HS-27A (cell line): ENCODE measurements at regions not wholly inside any gene's neighbourhood (a gene's known extent, or its start where the extent isn't known, plus 50 kb on each side); places are given as distances from the start of the nearest gene placed in this dataset.
"Not testable (repeated sequence)": the region's sequence is repeated elsewhere in the genome, so short reads cannot be mapped to it uniquely, and the experiment has no call there.

Experiments used
- DNase-seq: peaks from one replicate; pipeline ENCODE4 v3.0.0-alpha.2; 2012; ENCODE audit warnings: low read depth, missing footprints

GRCh38 chr18:25560369-25560768, 208.4 kb upstream of the ZNF521 start:
- DNase-seq: no peak

DNA sequence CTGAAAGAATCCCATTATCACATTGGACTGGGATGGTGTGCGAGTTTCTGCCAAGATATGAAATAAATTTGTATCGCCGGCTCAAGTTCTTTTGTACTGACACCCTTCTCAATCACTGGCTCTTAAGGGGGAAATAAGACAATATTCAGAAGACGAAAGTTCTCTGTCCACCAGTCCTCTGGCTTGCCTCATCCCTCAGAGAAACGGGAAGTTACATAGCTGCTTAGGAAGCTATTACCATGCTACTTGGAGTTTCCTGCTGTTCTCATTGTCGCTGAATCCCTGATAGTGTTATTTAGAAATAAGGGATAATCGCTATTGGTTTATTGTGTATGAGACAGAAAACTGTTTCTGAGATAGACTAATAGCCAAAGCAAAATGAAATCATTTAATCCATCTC, 205.0 kb upstream of the ZNF521 start:
- DNase-seq: no peak

GRCh38 chr18:25553631-25554263, 201.8 kb upstream of the ZNF521 start:
- no peak for DNase-seq

DNA sequence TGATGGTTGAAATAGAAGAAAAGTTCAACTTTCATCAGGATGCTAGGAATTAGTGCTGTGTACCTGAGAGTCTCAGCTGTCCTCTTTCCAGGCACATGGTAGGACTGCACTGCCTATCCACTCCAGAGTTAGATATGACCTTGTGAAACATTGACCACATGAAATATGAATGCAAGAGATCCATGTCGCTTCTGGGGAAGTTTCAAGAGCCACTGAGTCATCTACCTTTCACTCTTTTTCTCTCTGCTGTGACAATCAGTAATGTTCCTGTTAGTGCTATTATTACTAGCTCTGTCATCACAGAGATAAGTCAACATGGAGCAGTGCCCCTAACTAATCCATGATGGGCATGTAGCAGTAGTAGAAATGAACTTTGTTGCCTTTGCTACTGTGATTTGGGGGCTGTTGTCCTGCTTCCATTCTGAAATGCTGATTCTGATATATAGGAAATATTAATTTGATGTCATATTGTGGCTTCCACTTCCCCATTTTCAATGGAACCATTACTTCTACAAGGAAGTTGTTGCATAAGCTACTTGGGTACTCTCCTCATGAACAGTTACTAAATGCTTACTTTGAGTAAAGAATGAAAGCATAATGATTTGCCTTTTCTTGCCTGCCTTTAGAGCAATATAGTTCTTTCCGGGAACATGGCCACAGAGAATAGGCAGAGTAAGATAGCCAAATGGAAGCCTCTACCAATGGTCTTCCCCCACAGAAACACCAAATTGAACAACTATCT, 192.8 kb upstream of the ZNF521 start:
- no peak for DNase-seq

DNA sequence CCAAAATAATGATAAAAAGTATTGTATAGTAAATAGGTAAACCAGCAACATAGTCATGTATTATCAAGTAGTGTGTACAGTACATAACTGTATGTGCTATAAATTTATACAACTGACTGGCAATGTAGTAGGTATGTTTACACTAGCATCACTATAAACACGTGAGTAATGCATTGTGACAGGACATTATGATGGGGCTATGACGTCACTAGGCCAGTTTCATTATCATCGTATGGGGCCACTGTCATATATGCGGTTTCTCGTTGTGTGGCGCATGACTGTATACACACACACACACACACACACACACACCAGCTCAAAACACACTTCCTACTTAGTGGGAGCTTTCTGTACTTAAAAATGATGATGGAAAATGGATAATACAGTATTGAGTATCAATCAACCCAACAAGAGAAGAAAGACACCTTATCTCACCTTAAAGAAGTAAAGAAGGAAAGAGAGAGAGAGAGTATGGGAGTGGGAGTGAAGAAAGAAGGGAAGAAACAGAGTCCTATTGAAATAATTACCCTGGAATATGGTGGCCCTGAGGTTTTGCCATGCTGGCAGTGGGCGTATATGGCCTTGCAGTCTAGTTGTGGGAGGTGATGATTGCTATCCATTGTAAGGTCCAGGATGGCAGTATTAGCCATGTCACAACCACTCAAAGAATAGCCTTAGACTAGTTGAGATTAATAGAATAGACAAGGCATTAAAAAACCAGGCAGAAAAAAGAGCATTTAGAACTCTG, 186.4 kb upstream of the ZNF521 start:
- DNase-seq: no peak

- no peak for DNase-seq
Observed at GRCh38 chr18:25535495-25535894, 183.5 kb upstream of the ZNF521 start.

GRCh38 chr18:25534401-25534800, 182.4 kb upstream of the ZNF521 start:
- no peak for DNase-seq

- DNase-seq: no peak
Observed at GRCh38 chr18:25533218-25533617, 181.3 kb upstream of the ZNF521 start.

DNA sequence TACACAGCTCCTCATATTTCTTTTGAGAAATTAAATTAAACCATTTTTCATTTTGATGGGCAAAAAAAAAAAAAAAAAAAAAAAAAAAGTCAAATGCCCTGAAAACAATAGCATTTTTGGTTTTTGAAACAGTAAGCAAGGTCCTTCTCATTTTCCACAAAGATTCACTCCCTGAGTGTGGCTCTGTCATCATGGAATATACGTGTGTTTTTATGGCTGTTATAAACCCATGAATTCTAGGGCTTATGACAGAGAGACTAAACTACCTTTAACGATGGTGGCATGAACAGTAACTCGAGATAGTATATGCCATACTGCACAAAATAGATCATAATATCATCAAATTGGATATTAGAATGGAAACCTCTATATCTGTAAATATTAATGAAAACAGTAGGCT, 179.2 kb upstream of the ZNF521 start:
- no peak for DNase-seq

DNA sequence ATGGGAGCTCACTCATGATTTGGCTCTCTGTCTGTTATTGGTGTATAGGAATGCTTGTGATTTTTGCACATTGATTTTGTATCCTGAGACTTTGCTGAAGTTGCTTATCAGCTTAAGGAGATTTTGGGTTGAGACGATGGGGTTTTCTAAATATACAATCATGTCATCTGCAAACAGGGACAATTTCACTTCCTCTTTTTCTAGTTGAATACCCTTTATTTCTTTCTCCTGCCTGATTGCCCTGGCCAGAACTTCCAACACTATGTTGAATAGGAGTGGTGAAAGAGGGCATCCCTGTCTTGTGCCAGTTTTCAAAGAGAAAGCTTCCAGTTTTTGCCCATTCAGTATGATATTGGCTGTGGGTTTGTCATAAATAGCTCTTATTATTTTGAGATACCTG, 173.8 kb upstream of the ZNF521 start:
- not testable (repeated sequence) for DNase-seq

GRCh38 chr18:25518716-25519053, 166.7 kb upstream of the ZNF521 start:
- DNase-seq: no peak

DNA sequence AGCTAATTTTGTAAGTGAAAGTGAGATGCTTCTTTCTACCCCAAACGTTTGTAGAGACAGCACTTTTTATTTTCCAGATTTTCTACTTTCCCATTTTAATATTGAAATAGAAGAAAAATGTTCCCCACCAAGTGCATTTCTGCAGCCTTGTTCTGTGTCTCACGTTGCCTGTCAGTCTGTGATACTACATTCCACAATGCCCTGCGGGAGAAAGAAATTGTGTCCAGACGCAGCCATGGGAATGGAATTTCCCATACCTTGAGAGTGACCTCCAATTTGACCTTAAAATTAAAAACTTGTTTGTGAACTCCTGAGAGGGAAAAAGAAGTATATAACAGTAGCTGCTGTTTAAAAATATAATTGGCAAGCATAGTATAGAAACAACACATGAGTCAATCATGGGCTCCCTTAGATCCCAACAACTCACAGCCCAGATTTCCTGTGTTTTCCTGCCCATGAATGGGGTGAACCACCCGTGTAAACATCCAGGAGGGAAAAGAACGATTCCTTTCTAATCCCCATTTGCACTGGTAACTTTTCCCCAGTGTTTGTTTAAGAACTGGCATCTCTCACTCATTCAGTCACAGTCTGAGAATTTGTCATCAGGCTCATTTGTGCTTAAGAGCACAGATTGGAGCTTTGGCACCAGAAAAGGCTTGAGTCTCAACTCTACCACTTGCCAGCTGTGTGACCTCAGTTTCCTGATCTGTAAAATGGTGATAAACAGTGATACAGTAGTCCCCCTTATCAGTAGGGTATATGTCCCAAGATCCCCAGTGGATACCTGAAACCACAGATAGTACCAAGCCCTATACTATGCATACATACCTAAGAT, 166.1 kb upstream of the ZNF521 start:
- no peak for DNase-seq

DNA sequence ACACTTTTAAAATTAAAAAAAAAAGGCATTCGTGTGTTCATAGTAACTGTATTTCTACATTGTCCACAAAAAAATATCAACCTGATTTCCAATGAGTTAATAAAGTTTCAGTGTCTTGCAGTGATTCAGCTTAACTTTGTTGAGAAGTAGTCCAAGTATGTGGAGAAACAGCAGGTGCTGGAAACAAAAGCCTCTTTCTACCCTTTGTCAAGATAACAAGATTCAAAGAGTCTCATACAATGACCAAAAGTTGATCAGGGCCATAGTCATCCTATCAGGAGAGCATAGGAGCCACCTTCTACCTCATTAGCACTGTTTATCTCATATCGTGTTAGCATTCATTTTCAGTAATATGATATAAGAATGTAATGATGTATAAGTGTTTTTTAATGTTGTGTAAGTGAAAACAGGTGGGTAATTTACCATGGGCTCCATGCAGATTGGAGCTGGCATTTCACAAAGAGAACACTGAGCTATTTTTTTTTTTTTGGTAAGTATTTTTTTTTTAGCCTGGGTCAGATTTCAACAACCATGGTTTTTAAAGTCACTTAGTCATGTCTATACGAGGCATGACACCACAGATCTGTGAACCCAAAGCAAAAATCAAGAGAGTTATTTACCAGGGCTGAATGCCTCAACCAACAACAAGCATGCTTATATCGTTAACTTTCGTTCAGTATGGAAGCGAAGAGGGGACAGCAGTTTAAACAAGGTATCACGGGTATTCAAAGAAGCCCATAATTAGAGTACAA, 165.0 kb upstream of the ZNF521 start:
- DNase-seq: no peak

- no peak for DNase-seq
Observed at GRCh38 chr18:25516121-25516520, 164.2 kb upstream of the ZNF521 start.

- no peak for DNase-seq
Observed at GRCh38 chr18:25510096-25510495, 158.1 kb upstream of the ZNF521 start.

DNA sequence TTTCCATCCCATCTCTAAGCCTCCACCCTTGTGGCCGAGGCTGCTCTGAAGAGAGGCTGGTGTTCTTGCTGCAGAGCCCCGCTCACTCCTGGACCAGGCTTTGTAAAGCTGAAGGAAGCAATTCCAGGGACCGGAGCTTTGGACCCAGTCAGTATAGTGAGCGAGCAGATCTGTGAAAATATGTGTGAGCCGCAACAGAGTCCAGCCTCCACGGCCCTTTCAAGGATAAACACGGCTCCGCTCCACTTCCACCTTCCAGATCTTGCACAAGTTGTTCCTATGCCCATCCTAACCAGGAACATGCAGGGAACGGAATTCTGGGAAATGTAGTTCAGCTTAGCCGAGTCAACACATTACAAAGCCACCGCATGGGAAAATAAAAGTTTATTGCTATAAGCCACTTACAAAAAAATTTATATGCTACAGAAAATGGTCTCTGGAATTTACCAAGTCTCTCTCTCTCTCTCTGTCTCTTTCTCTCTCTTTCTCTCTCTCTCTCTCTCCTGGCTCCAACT, 151.7 kb upstream of the ZNF521 start:
- DNase-seq: peak; percentile 11

- no peak for DNase-seq
Observed at GRCh38 chr18:25497151-25497794, 145.3 kb upstream of the ZNF521 start.

GRCh38 chr18:25496544-25496943, 144.6 kb upstream of the ZNF521 start:
- DNase-seq: no peak

- no peak for DNase-seq
Observed at GRCh38 chr18:25495606-25496005, 143.6 kb upstream of the ZNF521 start.

DNA sequence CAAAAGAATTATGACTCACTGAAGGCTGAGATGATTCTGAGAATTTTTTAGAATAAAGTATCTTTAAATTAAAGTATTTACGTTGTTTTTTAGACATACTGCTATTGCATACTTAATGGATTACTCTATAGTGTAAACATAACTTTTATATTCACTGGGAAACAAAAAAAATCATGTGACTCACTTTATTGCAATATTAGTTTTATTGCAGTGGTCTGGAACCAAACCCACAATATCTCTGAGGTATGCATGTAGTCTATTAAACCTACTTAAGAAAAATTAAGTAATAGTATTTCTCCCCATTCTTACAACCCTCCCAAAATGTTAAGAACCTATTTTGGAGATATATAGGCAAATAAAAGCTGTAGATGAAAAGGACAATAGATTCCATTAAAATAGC, 142.9 kb upstream of the ZNF521 start:
- DNase-seq: no peak

- no peak for DNase-seq
Observed at GRCh38 chr18:25493401-25493800, 141.4 kb upstream of the ZNF521 start.
